Common myeloid progenitor, CD34-positive (primary cell): ENCODE measurements at regions not wholly inside any gene's neighbourhood (a gene's known extent, or its start where the extent isn't known, plus 50 kb on each side); places are given as distances from the start of the nearest gene placed in this dataset.

Source experiments
- CTCF ChIA-PET: fragments of 350-600 bp; sonication (Branson Sonifier 250); formaldehyde crosslinking; loops from one replicate; lab custom pipeline; 2021; ENCODE audit warnings: antibody characterized with exemption; lab: Charles Lee
- POLR2A ChIA-PET: fragments of 350-600 bp; sonication (Branson Sonifier 250); formaldehyde crosslinking; loops from one replicate; lab custom pipeline; 2021; ENCODE audit warnings: antibody characterized with exemption; lab: Charles Lee
- DNase-seq, 3 donors: peaks; one replicate each; pipeline versions ENCODE4 v3.0.0 to v3.0.0-alpha.2; 2013
- H3K27ac ChIP-seq, 2 experiments: 1 replicate in 1 of 2; 2 replicates in 1 of 2; pipeline ENCODE4 v1.7.0; 2013; ENCODE audit warnings: inconsistent platforms in 2 of 2, low read length in 2 of 2, mild to moderate bottlenecking in 2 of 2, low read depth in 1 of 2, moderate library complexity in 1 of 2; ENCODE audit not compliant: severe bottlenecking in 2 of 2, insufficient read depth in 1 of 2, poor library complexity in 1 of 2
- H3K27me3 ChIP-seq, 5 experiments: replicated peaks in 2 of 5; 1 replicate in 3 of 5; 2 replicates in 2 of 5; pipeline versions ENCODE4 v1.6.1 to v1.7.0; 2013; ENCODE audit warnings: low read length in 4 of 5, mild to moderate bottlenecking in 2 of 5, moderate library complexity in 2 of 5, inconsistent platforms in 1 of 5; ENCODE audit not compliant: insufficient read depth in 5 of 5, control insufficient read depth in 4 of 5
- H3K36me3 ChIP-seq, 4 experiments: 1 replicate in 2 of 4; 2 replicates in 2 of 4; pipeline versions ENCODE4 v1.6.1 to v1.7.0; 2013; ENCODE audit warnings: low read length in 3 of 4, control low read depth in 1 of 4, mild to moderate bottlenecking in 1 of 4; ENCODE audit not compliant: control insufficient read depth in 4 of 4, insufficient read depth in 4 of 4
- H3K4me1 ChIP-seq, 4 experiments: 1 replicate in 3 of 4; 2 replicates in 1 of 4; pipeline versions ENCODE4 v1.6.1 to v1.7.1; 2013; ENCODE audit warnings: low read length in 3 of 4, mild to moderate bottlenecking in 3 of 4, control low read depth in 1 of 4, inconsistent platforms in 1 of 4, moderate library complexity in 1 of 4; ENCODE audit not compliant: control insufficient read depth in 4 of 4, insufficient read depth in 4 of 4; ENCODE audit errors: control extremely low read depth in 1 of 4
- H3K4me3 ChIP-seq, 7 experiments: 1 replicate in 4 of 7; 2 replicates in 3 of 7; pipeline versions ENCODE4 v1.5.1 to v1.7.0; 2013; ENCODE audit warnings: mild to moderate bottlenecking in 7 of 7, low read length in 6 of 7, moderate library complexity in 6 of 7, inconsistent platforms in 2 of 7, low read depth in 2 of 7, control low read depth in 1 of 7; ENCODE audit not compliant: insufficient read depth in 4 of 7, control insufficient read depth in 1 of 7; ENCODE audit errors: extremely low read depth in 1 of 7
- H3K9me3 ChIP-seq, 5 experiments: 1 replicate in 4 of 5; 2 replicates in 1 of 5; pipeline versions ENCODE4 v1.6.1 to v1.7.1; 2013; ENCODE audit warnings: low read length in 4 of 5, mild to moderate bottlenecking in 2 of 5, inconsistent platforms in 1 of 5, low read depth in 1 of 5, moderate library complexity in 1 of 5; ENCODE audit not compliant: control insufficient read depth in 4 of 5, insufficient read depth in 2 of 5; ENCODE audit errors: control extremely low read depth in 1 of 5
- WGBS: methylation state at CpG from one replicate; pipeline ENCODE4 v1.1.5; 2013; ENCODE audit not compliant: insufficient coverage; 5-methylcytosine and 5-hydroxymethylcytosine counted together

- Histone ChIP-seq H3K4me1 (no peaks in the 10 kb centered on the region), H3K27me3 (no peaks in the 10 kb centered on the region), H3K36me3 (no peaks in the 10 kb centered on the region), H3K4me3 (no peak overlapping the region), H3K27ac (no peak overlapping the region), H3K9me3 (peaks cover 0 to 16% (median 0%) of the 10 kb centered on the region in 5 experiments)
- CTCF ChIA-PET, result no interaction called here
- POLR2A ChIA-PET, result no interaction called here
- no CpG with 5 or more reads among the region's 3 CpGs for WGBS
- DNase-seq, result no peak
Measured at GRCh38 chr12:44961887-44962286, 85.8 kb upstream of the NELL2 start.

GRCh38 chr12:44960856-44961255 is 84.7 kb upstream of the NELL2 start:
- ChIA-PET POLR2A (no interaction called here), CTCF (interaction anchor here (0.5 to 1.1 kb wide), 2 partner anchors 29 to 496 kb away, joined by 3 to 8 read pairs; no protein-coding TSS in a partner anchor)
- 94% methylated on average over 3 of the region's 3 CpGs for WGBS
- no peak overlapping the region for H3K4me3 ChIP-seq
- no peak overlapping the region for H3K27ac ChIP-seq
- DNase-seq, result no peak
- H3K27me3 ChIP-seq, result no peaks in the 10 kb centered on the region
- H3K4me1 ChIP-seq, result no peaks in the 10 kb centered on the region
- H3K36me3 ChIP-seq, result no peaks in the 10 kb centered on the region
- H3K9me3 ChIP-seq, result peaks cover 0 to 13% (median 0%) of the 10 kb centered on the region in 5 experiments

- no peak for DNase-seq
- ChIA-PET POLR2A (no interaction called here), CTCF (interaction anchor here (0.5 to 1.4 kb wide), 3 partner anchors 10 to 496 kb away, joined by 3 to 8 read pairs (median 4); no protein-coding TSS in a partner anchor)
- Histone ChIP-seq H3K27ac (no peak overlapping the region), H3K36me3 (no peaks in the 10 kb centered on the region), H3K27me3 (no peaks in the 10 kb centered on the region), H3K4me3 (no peak overlapping the region), H3K9me3 (peaks cover 0 to 12% (median 0%) of the 10 kb centered on the region in 5 experiments), H3K4me1 (no peaks in the 10 kb centered on the region)
- WGBS, result 100% methylated on average over 3 of the region's 3 CpGs
Measured at GRCh38 chr12:44960423-44960822, 84.3 kb upstream of the NELL2 start.

GRCh38 chr12:44947163-44947562 is 71.0 kb upstream of the NELL2 start:
- CTCF ChIA-PET, result no interaction called here
- WGBS, result 100% methylated on average over 1 of the region's 1 CpG
- POLR2A ChIA-PET, result no interaction called here

GRCh38 chr12:44942714-44943113 is 66.6 kb upstream of the NELL2 start:
- Histone ChIP-seq H3K27me3 (peaks cover 0 to 3% (median 0%) of the 10 kb centered on the region in 5 experiments), H3K4me1 (no peaks in the 10 kb centered on the region), H3K9me3 (no peaks in the 10 kb centered on the region), H3K4me3 (no peak overlapping the region), H3K36me3 (no peaks in the 10 kb centered on the region), H3K27ac (no peak overlapping the region)
- CTCF ChIA-PET, result no interaction called here
- POLR2A ChIA-PET, result no interaction called here
- WGBS, result 96% methylated on average over 5 of the region's 5 CpGs
- DNase-seq, result no peak

More at GRCh38 chr12:44947163-44947562, 71.0 kb upstream of the NELL2 start:
- H3K9me3 ChIP-seq, result no peaks in the 10 kb centered on the region
- DNase-seq, result no peak
- no peaks in the 10 kb centered on the region for H3K36me3 ChIP-seq
- H3K4me3 ChIP-seq, result no peak overlapping the region
- H3K27me3 ChIP-seq, result peaks cover 0 to 3% (median 0%) of the 10 kb centered on the region in 5 experiments
- H3K4me1 ChIP-seq, result no peaks in the 10 kb centered on the region
- no peak overlapping the region for H3K27ac ChIP-seq

- POLR2A ChIA-PET, result no interaction called here
- Histone ChIP-seq H3K4me3 (no peak overlapping the region), H3K9me3 (no peaks in the 10 kb centered on the region), H3K27me3 (no peaks in the 10 kb centered on the region), H3K27ac (no peak overlapping the region), H3K4me1 (peaks cover 0 to 11% (median 0%) of the 10 kb centered on the region in 4 experiments), H3K36me3 (no peaks in the 10 kb centered on the region)
- CTCF ChIA-PET, result interaction anchor here (0.7 to 2.0 kb wide), 11 partner anchors 10 to 1016 kb away, joined by 3 to 8 read pairs (median 3); no protein-coding TSS in a partner anchor
- no CpG with 5 or more reads among the region's 4 CpGs for WGBS
- DNase-seq, result peak; percentile 58 to 82 (median 80)
Measured at GRCh38 chr12:44930972-44931600, 55.0 kb upstream of the NELL2 start.

GRCh38 chr12:44929236-44929885 is 53.2 kb upstream of the NELL2 start:
- CTCF ChIA-PET, result interaction anchor here (0.9 to 2.0 kb wide), 3 partner anchors 14 to 19 kb away, joined by 3 to 6 read pairs (median 3); no protein-coding TSS in a partner anchor
- POLR2A ChIA-PET, result no interaction called here
- H3K4me1 ChIP-seq, result peaks cover 0 to 11% (median 0%) of the 10 kb centered on the region in 4 experiments
- H3K4me3 ChIP-seq, result no peak overlapping the region
- no peaks in the 10 kb centered on the region for H3K36me3 ChIP-seq
- peaks cover 0 to 2% (median 0%) of the 10 kb centered on the region in 5 experiments for H3K27me3 ChIP-seq
- H3K27ac ChIP-seq, result no peak overlapping the region
- DNase-seq, result peak; percentile 13 to 52 (median 36)
- H3K9me3 ChIP-seq, result no peaks in the 10 kb centered on the region
- WGBS, result 25% methylated on average over 2 of the region's 3 CpGs
